CD4-positive, alpha-beta memory T cell (primary cell): ENCODE measurements at regions not wholly inside any gene's neighbourhood (a gene's known extent, or its start where the extent isn't known, plus 50 kb on each side); places are given as distances from the start of the nearest gene placed in this dataset.
A peak's percentile ranks its signal among the peaks of the same experiment; 100 is the strongest.

Source experiments
- CTCF ChIA-PET: fragments of 350-600 bp; sonication (Branson Sonifier 250); formaldehyde crosslinking; loops from one replicate; lab custom pipeline; 2021; ENCODE audit warnings: inconsistent platforms; ENCODE audit not compliant: partially characterized antibody; lab: Charles Lee
- POLR2A ChIA-PET: fragments of 350-600 bp; sonication (Branson Sonifier 250); formaldehyde crosslinking; loops from one replicate; lab custom pipeline; 2021; ENCODE audit not compliant: partially characterized antibody; lab: Charles Lee
- DNase-seq, 5 donors: peaks; one replicate each; pipeline versions ENCODE4 v3.0.0 to v3.0.0-alpha.2; 2020 to 2022; ENCODE audit warnings: mixed read lengths in 1 of 5
- H3K27ac ChIP-seq: one replicate; pipeline ENCODE4 v1.7.0; 2013; ENCODE audit warnings: low read depth, low read length
- H3K27me3 ChIP-seq: 2 replicates; pipeline ENCODE4 v1.7.0; 2013; ENCODE audit warnings: mild to moderate bottlenecking, low read length, moderate library complexity; ENCODE audit not compliant: insufficient read depth
- H3K36me3 ChIP-seq: 2 replicates; pipeline ENCODE4 v1.7.0; 2013; ENCODE audit warnings: mild to moderate bottlenecking, low read length, moderate library complexity; ENCODE audit not compliant: insufficient read depth
- H3K4me1 ChIP-seq: 2 replicates; pipeline ENCODE4 v1.7.0; 2013; ENCODE audit warnings: mild to moderate bottlenecking, low read length, moderate library complexity; ENCODE audit not compliant: insufficient read depth
- H3K4me3 ChIP-seq, 2 donors: one replicate each; pipeline ENCODE4 v1.7.0; 2013; ENCODE audit warnings: low read length in 2 of 2, mild to moderate bottlenecking in 1 of 2
- H3K9me3 ChIP-seq, 2 donors: one replicate each; pipeline ENCODE4 v1.7.0; 2013; ENCODE audit warnings: low read length in 2 of 2, control low read depth in 1 of 2; ENCODE audit not compliant: control insufficient read depth in 1 of 2
- H3K27ac Mint-ChIP-seq, 7 donors: one replicate each; pipeline ENCODE4 v1.8.0; 2020 to 2021; ENCODE audit warnings: mixed read lengths in 7 of 7, mild to moderate bottlenecking in 6 of 7, inconsistent platforms in 3 of 7, moderate library complexity in 3 of 7
- H3K27me3 Mint-ChIP-seq, 2 donors: one replicate each; pipeline ENCODE4 v1.8.0; 2020 to 2021; ENCODE audit warnings: mixed read lengths in 2 of 2
- H3K36me3 Mint-ChIP-seq, 2 donors: one replicate each; pipeline ENCODE4 v1.8.0; 2020 to 2021; ENCODE audit warnings: mixed read lengths in 2 of 2, inconsistent platforms in 1 of 2, mild to moderate bottlenecking in 1 of 2
- H3K4me1 Mint-ChIP-seq, 4 donors: one replicate each; pipeline ENCODE4 v1.8.0; 2020 to 2021; ENCODE audit warnings: mixed read lengths in 4 of 4, mild to moderate bottlenecking in 1 of 4
- H3K4me3 Mint-ChIP-seq, 8 donors: one replicate each; pipeline ENCODE4 v1.8.0; 2020 to 2021; ENCODE audit warnings: mixed read lengths in 8 of 8, mild to moderate bottlenecking in 7 of 8, moderate library complexity in 6 of 8, inconsistent platforms in 3 of 8
- H3K9me3 Mint-ChIP-seq, 8 donors: one replicate each; pipeline ENCODE4 v1.8.0; 2020 to 2021; ENCODE audit warnings: mixed read lengths in 8 of 8, mild to moderate bottlenecking in 5 of 8, inconsistent platforms in 3 of 8, moderate library complexity in 1 of 8
- intact Hi-C: fragments of 100-400 bp; cut with micrococcal nuclease; formaldehyde crosslinking; loops from one replicate; pipeline ENCODE4 v1.15.1; 2023

- H3K9me3 ChIP-seq, result no peaks in the 10 kb centered on the region
- no peaks in the 10 kb centered on the region for H3K27me3 ChIP-seq
- no peaks in the 10 kb centered on the region for H3K36me3 ChIP-seq
- H3K4me1 ChIP-seq, result peaks cover 19% of the 10 kb centered on the region
- Mint-ChIP-seq H3K4me3 (no peak overlapping the region), H3K36me3 (no peaks in the 10 kb centered on the region), H3K9me3 (no peaks in the 10 kb centered on the region), H3K4me1 (peaks cover 0 to 6% (median 0%) of the 10 kb centered on the region in 4 donors), H3K27ac (no peak overlapping the region), H3K27me3 (no peaks in the 10 kb centered on the region)
- CTCF ChIA-PET, result interaction anchor here (1.2 to 1.8 kb wide), 2 partner anchors 106 to 368 kb away, joined by 3 to 7 read pairs; partner anchors contain the start of gene SESN3
- POLR2A ChIA-PET, result interaction anchor here (0.7 to 2.5 kb wide), 6 partner anchors 10 to 368 kb away, joined by 3 to 18 read pairs (median 4); partner anchors contain the start of gene SESN3
- DNase-seq, result peak; percentile 32 to 40 (median 35)
- intact Hi-C loops, result no loop called here
- H3K4me3 ChIP-seq, result peak overlapping the region in 1 of 2 donors; percentile 17
- H3K27ac ChIP-seq, result peak overlapping the region; percentile 33
These were observed 106.4 kb upstream of the SESN3 start for GRCh38 chr11:95337175-95337957.

DNA sequence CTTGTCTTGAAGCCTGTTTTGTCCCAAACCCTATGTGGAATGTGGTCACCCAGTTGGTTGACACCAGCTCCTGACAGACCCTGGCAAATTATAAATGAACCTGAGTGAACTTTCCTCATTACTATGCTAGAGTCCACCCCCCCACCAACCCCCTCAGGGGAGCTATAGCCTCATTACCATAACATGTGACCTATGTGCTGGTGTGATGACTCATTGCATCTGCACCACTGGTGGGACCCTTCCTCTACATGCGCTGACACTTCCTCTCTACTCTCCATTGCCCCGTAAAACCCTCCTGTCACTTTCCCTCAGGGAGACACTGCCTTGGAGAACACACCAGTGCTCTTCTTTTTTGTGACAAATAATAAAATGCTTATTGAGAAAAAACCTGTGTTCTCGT is 105.0 kb upstream of the SESN3 start:
- no peak overlapping the region for H3K4me3 ChIP-seq
- intact Hi-C loops, result no loop called here
- H3K9me3 ChIP-seq, result no peaks in the 10 kb centered on the region
- no peak for DNase-seq
- Mint-ChIP-seq H3K4me3 (no peak overlapping the region), H3K9me3 (no peaks in the 10 kb centered on the region), H3K27me3 (no peaks in the 10 kb centered on the region), H3K4me1 (peaks cover 0 to 6% (median under 1%) of the 10 kb centered on the region in 4 donors), H3K36me3 (no peaks in the 10 kb centered on the region), H3K27ac (peak overlapping the region in 2 of 7 donors; percentile 28 to 68)
- H3K27ac ChIP-seq, result no peak overlapping the region
- POLR2A ChIA-PET, result no interaction called here
- no peaks in the 10 kb centered on the region for H3K36me3 ChIP-seq
- CTCF ChIA-PET, result interaction anchor here (1.0 kb wide), 1 partner anchor 369 kb away, joined by 4 read pairs; no protein-coding TSS in a partner anchor
- peaks cover 19% of the 10 kb centered on the region for H3K4me1 ChIP-seq
- H3K27me3 ChIP-seq, result no peaks in the 10 kb centered on the region

- Mint-ChIP-seq H3K27me3 (peaks cover 0 to 2% of the 10 kb centered on the region in 2 donors), H3K9me3 (peaks cover 0 to 2% (median 0%) of the 10 kb centered on the region in 8 donors), H3K36me3 (no peaks in the 10 kb centered on the region), H3K4me3 (no peak overlapping the region), H3K4me1 (peaks cover 1 to 12% (median 4%) of the 10 kb centered on the region in 4 donors), H3K27ac (no peak overlapping the region)
- Histone ChIP-seq H3K36me3 (no peaks in the 10 kb centered on the region), H3K9me3 (no peaks in the 10 kb centered on the region), H3K4me1 (peaks cover 6% of the 10 kb centered on the region), H3K4me3 (no peak overlapping the region), H3K27ac (no peak overlapping the region), H3K27me3 (no peaks in the 10 kb centered on the region)
- CTCF ChIA-PET, result no interaction called here
- intact Hi-C loops, result no loop called here
- no peak for DNase-seq
- POLR2A ChIA-PET, result no interaction called here
These were observed 100.2 kb upstream of the SESN3 start for GRCh38 chr11:95331161-95331560.

DNA sequence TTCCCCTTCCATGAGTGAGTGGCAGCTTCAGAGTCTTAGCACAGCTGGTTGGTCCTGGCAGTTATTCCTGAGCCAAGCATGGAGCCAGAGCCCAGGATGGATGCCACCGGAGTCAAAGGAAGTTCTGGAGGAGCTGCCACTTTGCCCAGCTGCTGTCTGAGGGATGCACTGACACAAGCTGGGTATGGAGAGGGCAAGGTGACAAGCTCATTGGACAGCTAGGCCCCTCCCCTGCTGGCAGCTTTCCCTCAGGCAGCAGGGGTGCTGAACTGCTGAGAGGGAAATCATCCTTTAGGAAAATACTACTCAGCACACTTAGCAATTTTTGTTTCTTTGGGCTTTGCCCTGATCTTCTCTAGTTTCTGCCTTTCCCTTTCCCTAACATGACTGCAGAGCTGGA is 99.3 kb upstream of the SESN3 start:
- Mint-ChIP-seq H3K4me3 (no peak overlapping the region), H3K4me1 (peaks cover 0 to 12% (median 4%) of the 10 kb centered on the region in 4 donors), H3K27me3 (peaks cover 0 to 2% of the 10 kb centered on the region in 2 donors), H3K9me3 (peaks cover 0 to 2% (median 0%) of the 10 kb centered on the region in 8 donors), H3K36me3 (no peaks in the 10 kb centered on the region), H3K27ac (no peak overlapping the region)
- H3K9me3 ChIP-seq, result no peaks in the 10 kb centered on the region
- intact Hi-C loops, result no loop called here
- no peaks in the 10 kb centered on the region for H3K36me3 ChIP-seq
- ChIA-PET CTCF (interaction anchor here (1.3 to 1.8 kb wide), 2 partner anchors 176 to 375 kb away, joined by 5 to 6 read pairs; no protein-coding TSS in a partner anchor), POLR2A (interaction anchor here (1.3 kb wide), 1 partner anchor 99 kb away, joined by 4 read pairs; the partner anchor contains the start of gene SESN3)
- H3K4me1 ChIP-seq, result peaks cover 6% of the 10 kb centered on the region
- no peak overlapping the region for H3K27ac ChIP-seq
- no peaks in the 10 kb centered on the region for H3K27me3 ChIP-seq
- H3K4me3 ChIP-seq, result no peak overlapping the region
- no peak for DNase-seq

DNA sequence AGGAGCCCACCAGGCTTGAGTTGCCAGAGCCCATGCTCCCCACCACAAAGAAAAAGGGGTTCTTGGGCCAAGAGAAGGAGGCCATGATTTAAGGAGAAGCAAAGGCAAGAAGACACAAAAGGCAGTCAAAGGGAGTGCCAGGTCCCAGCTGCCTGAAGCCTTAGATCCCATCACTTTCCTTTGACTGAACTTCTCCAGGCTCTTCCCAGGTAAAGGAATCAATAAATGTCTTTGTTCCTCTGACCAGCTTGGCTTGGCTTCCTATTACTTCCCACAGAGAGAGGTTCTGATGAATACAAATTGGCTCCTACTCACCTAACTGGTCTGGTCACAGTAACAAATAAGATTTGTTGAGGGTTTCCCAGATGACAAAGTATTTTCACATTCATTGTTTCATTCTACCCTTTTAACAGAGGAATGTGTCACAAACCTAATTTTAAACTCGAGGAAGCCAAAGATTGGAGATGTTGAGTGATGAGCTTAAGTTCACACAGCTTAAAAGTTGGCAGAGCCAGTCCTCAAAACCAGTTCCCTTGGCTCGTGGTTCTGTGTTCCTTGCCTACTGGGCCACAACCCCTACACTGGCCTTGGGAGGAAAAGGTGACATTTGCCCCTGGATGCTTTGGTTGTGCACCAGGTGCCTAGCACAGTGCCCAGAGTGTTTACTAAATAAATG is 96.4 kb upstream of the SESN3 start:
- no peak overlapping the region for H3K4me3 ChIP-seq
- H3K4me1 Mint-ChIP-seq, result peaks cover 0 to 12% (median 4%) of the 10 kb centered on the region in 4 donors
- intact Hi-C loops, result no loop called here
- H3K27ac ChIP-seq, result no peak overlapping the region
- no peak overlapping the region for H3K27ac Mint-ChIP-seq
- H3K4me3 Mint-ChIP-seq, result no peak overlapping the region
- H3K27me3 Mint-ChIP-seq, result peaks cover 0 to 2% of the 10 kb centered on the region in 2 donors
- ChIA-PET POLR2A (no interaction called here), CTCF (no interaction called here)
- peaks cover 6% of the 10 kb centered on the region for H3K4me1 ChIP-seq
- DNase-seq, result no peak
- no peaks in the 10 kb centered on the region for H3K36me3 Mint-ChIP-seq
- H3K27me3 ChIP-seq, result no peaks in the 10 kb centered on the region
- H3K36me3 ChIP-seq, result no peaks in the 10 kb centered on the region
- peaks cover 0 to 2% (median 0%) of the 10 kb centered on the region in 8 donors for H3K9me3 Mint-ChIP-seq
- no peaks in the 10 kb centered on the region for H3K9me3 ChIP-seq

DNA sequence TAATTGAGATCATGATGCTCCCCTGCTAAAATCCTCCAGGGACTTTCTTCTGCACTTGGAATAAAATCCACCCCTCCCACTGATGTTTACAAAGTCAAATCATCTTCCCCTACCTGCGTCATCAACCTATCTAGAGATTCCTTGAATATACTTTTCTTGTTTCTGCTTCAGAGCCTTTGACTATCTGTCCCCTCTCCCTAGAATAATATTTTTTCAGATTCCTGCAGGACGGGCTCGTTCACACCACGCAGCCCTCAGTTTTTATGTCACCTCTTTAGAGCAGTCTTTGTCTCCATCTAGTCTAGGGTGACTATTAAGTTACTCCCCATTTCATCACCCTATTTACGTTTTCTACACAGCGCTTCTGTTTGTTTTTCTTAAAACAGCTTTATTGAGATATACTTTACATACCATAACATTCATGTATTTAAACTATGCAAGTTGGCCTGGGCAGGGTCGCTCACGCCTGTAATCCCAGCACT is 94.8 kb upstream of the SESN3 start:
- Histone ChIP-seq H3K27ac (no peak overlapping the region), H3K27me3 (no peaks in the 10 kb centered on the region), H3K9me3 (no peaks in the 10 kb centered on the region), H3K4me1 (peaks cover 6% of the 10 kb centered on the region), H3K4me3 (no peak overlapping the region), H3K36me3 (no peaks in the 10 kb centered on the region)
- intact Hi-C loops, result no loop called here
- peaks cover 0 to 12% (median 3%) of the 10 kb centered on the region in 4 donors for H3K4me1 Mint-ChIP-seq
- H3K27me3 Mint-ChIP-seq, result peaks cover 0 to 2% of the 10 kb centered on the region in 2 donors
- ChIA-PET POLR2A (no interaction called here), CTCF (no interaction called here)
- no peaks in the 10 kb centered on the region for H3K36me3 Mint-ChIP-seq
- H3K9me3 Mint-ChIP-seq, result peaks cover 0 to 2% (median 0%) of the 10 kb centered on the region in 8 donors
- H3K27ac Mint-ChIP-seq, result no peak overlapping the region
- DNase-seq, result no peak
- H3K4me3 Mint-ChIP-seq, result no peak overlapping the region

DNA sequence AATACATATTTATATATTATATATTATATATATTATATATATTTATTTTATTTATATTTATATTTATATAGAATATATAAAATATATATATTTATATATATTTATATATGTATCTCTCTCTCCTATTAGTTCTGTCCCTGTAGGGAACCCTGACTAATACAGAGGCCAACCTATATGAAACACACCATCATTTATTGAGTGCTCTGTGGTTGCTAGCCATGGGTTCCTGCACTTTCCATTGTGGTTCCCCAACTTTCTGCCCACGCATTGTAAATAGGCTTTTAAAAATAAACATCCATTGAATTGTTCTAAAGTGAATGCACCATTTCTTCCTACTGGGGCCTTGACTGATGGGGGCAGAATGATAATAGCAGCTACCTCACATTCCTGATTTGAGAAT is 93.8 kb upstream of the SESN3 start:
- Mint-ChIP-seq H3K27ac (no peak overlapping the region), H3K27me3 (no peaks in the 10 kb centered on the region), H3K4me3 (no peak overlapping the region), H3K4me1 (peaks cover 0 to 8% (median 2%) of the 10 kb centered on the region in 4 donors), H3K9me3 (peaks cover 0 to 2% (median 0%) of the 10 kb centered on the region in 8 donors), H3K36me3 (no peaks in the 10 kb centered on the region)
- Histone ChIP-seq H3K36me3 (no peaks in the 10 kb centered on the region), H3K4me3 (no peak overlapping the region), H3K9me3 (no peaks in the 10 kb centered on the region), H3K27ac (no peak overlapping the region), H3K4me1 (peaks cover 4% of the 10 kb centered on the region), H3K27me3 (no peaks in the 10 kb centered on the region)
- no peak for DNase-seq
- CTCF ChIA-PET, result no interaction called here
- POLR2A ChIA-PET, result no interaction called here
- intact Hi-C loops, result no loop called here
